GM12891 (cell line): ENCODE measurements at regions not wholly inside any gene's neighbourhood (a gene's known extent, or its start where the extent isn't known, plus 50 kb on each side); places are given as distances from the start of the nearest gene placed in this dataset.

ENCODE experiments used
- PAX5 ChIP-seq: IDR thresholded peaks from 2 replicates; pipeline ENCODE4 v1.6.1; 2011; ENCODE audit warnings: low read length, moderate library complexity, mild to moderate bottlenecking; ENCODE audit not compliant: insufficient read depth, severe bottlenecking
- POLR2A ChIP-seq: IDR thresholded peaks from 2 replicates; pipeline ENCODE4 v1.6.1; 2011; ENCODE audit warnings: low read depth, low read length, control low read depth
- POLR2AphosphoS5 ChIP-seq: IDR thresholded peaks from 2 replicates; pipeline ENCODE4 v1.6.1; 2011; ENCODE audit warnings: low read depth, low read length, control low read depth
- POU2F2 ChIP-seq: IDR thresholded peaks from 2 replicates; pipeline ENCODE4 v1.6.1; 2011; ENCODE audit warnings: low read depth, mild to moderate bottlenecking, control low read depth, low read length, moderate library complexity
- SPI1 ChIP-seq: IDR thresholded peaks from 2 replicates; pipeline ENCODE4 v1.6.1; 2011; ENCODE audit warnings: low read depth, low read length, control low read depth
- TAF1 ChIP-seq: IDR thresholded peaks from 2 replicates; pipeline ENCODE4 v1.6.1; 2011; ENCODE audit warnings: low read depth, low read length, control low read depth

DNA sequence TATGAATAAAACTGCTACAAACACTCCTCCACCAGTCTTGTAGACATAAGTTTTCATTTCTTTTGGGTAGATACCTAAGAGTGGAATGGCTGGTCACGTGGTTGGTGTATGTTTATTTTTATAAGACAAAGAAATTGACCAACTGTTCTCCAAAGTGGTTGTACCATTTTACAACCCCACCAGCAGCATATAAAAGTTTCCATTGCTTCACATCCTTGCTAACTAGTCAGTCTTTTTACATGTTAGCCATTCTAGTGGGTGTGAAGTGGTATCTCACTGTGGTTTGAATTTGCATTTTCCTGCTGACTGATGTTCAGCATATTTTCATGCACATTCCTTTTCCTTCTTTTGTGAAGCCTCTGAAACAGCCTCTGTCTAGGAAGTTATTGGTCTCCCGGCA is 76.2 kb upstream of the ADGRG2 start:
- no peak for TF ChIP-seq SPI1
- TF ChIP-seq POLR2A, result no peak
- no peak for TF ChIP-seq TAF1
- TF ChIP-seq POLR2AphosphoS5, result no peak
- no peak for TF ChIP-seq POU2F2
- no peak for TF ChIP-seq PAX5
